ENCODE measurements at regions not wholly inside any gene's neighbourhood (a gene's known extent, or its start where the extent isn't known, plus 50 kb on each side); places are given as distances from the start of the nearest gene placed in this dataset.

- ATAC-seq (ENCODE audit: low read depth) = no peak
These were observed 568.8 kb downstream of the PPARGC1A start for GRCh38 chr4:23320931-23321587.

GRCh38 chr4:23312686-23313085 lies 577.2 kb downstream of the PPARGC1A start:
- no peaks in the 10 kb centered on the region for H3K4me1 Mint-ChIP-seq
- DNase-seq (no peak), ATAC-seq (ENCODE audit: low read depth) (no peak)
- H3K36me3 Mint-ChIP-seq = no peaks in the 10 kb centered on the region
- no peak overlapping the region for H3K4me3 Mint-ChIP-seq
- no peak overlapping the region for H3K27ac Mint-ChIP-seq
- peaks cover 2% of the 10 kb centered on the region for H3K27me3 Mint-ChIP-seq
- peaks cover 2% of the 10 kb centered on the region for H3K9me3 Mint-ChIP-seq
- POLR2A ChIA-PET = no interaction called here

More at GRCh38 chr4:23320931-23321587, 568.8 kb downstream of the PPARGC1A start:
- DNase-seq = no peak
- Mint-ChIP-seq H3K9me3 (peaks cover 7% of the 10 kb centered on the region), H3K4me1 (peaks cover 3% of the 10 kb centered on the region), H3K27ac (no peak overlapping the region), H3K27me3 (peaks cover 2% of the 10 kb centered on the region), H3K4me3 (no peak overlapping the region), H3K36me3 (peaks cover 3% of the 10 kb centered on the region)
- POLR2A ChIA-PET = no interaction called here

- DNase-seq (no peak), ATAC-seq (ENCODE audit: low read depth) (no peak)
- H3K27ac Mint-ChIP-seq = no peak overlapping the region
- H3K36me3 Mint-ChIP-seq = no peaks in the 10 kb centered on the region
- H3K27me3 Mint-ChIP-seq = peaks cover 2% of the 10 kb centered on the region
- H3K9me3 Mint-ChIP-seq = peaks cover 2% of the 10 kb centered on the region
- POLR2A ChIA-PET = no interaction called here
- H3K4me3 Mint-ChIP-seq = no peak overlapping the region
- no peaks in the 10 kb centered on the region for H3K4me1 Mint-ChIP-seq
These were observed 577.9 kb downstream of the PPARGC1A start for GRCh38 chr4:23311983-23312382.

- DNase-seq (no peak), ATAC-seq (ENCODE audit: low read depth) (peak; percentile 67)
- H3K4me3 Mint-ChIP-seq = no peak overlapping the region
- H3K36me3 Mint-ChIP-seq = peaks cover 2% of the 10 kb centered on the region
- peaks cover 3% of the 10 kb centered on the region for H3K4me1 Mint-ChIP-seq
- H3K27ac Mint-ChIP-seq = no peak overlapping the region
- no peaks in the 10 kb centered on the region for H3K9me3 Mint-ChIP-seq
- no peaks in the 10 kb centered on the region for H3K27me3 Mint-ChIP-seq
- POLR2A ChIA-PET = no interaction called here
These were observed 584.8 kb downstream of the PPARGC1A start for GRCh38 chr4:23305026-23305425.

- Mint-ChIP-seq H3K9me3 (no peaks in the 10 kb centered on the region), H3K27me3 (no peaks in the 10 kb centered on the region), H3K36me3 (peaks cover 2% of the 10 kb centered on the region), H3K4me3 (no peak overlapping the region), H3K27ac (no peak overlapping the region), H3K4me1 (peaks cover 3% of the 10 kb centered on the region)
- DNase-seq (no peak), ATAC-seq (ENCODE audit: low read depth) (no peak)
- POLR2A ChIA-PET = no interaction called here
These were observed 591.5 kb downstream of the PPARGC1A start for GRCh38 chr4:23298371-23298770.

GRCh38 chr4:23297327-23297726 lies 592.5 kb downstream of the PPARGC1A start:
- Mint-ChIP-seq H3K4me3 (no peak overlapping the region), H3K27ac (no peak overlapping the region), H3K27me3 (no peaks in the 10 kb centered on the region), H3K36me3 (no peaks in the 10 kb centered on the region), H3K4me1 (no peaks in the 10 kb centered on the region), H3K9me3 (peaks cover 2% of the 10 kb centered on the region)
- POLR2A ChIA-PET = no interaction called here
- ATAC-seq (ENCODE audit: low read depth) = no peak
- no peak for DNase-seq

- ATAC-seq (ENCODE audit: low read depth) = no peak
- H3K27me3 Mint-ChIP-seq = peaks cover 3% of the 10 kb centered on the region
- no peak overlapping the region for H3K27ac Mint-ChIP-seq
- no peak for DNase-seq
- peaks cover 2% of the 10 kb centered on the region for H3K9me3 Mint-ChIP-seq
- peaks cover 1% of the 10 kb centered on the region for H3K4me1 Mint-ChIP-seq
- POLR2A ChIA-PET = no interaction called here
- no peaks in the 10 kb centered on the region for H3K36me3 Mint-ChIP-seq
- no peak overlapping the region for H3K4me3 Mint-ChIP-seq
These were observed 598.4 kb downstream of the GBA3 start for GRCh38 chr4:23291139-23291538.

- no peaks in the 10 kb centered on the region for H3K36me3 Mint-ChIP-seq
- peaks cover 1% of the 10 kb centered on the region for H3K4me1 Mint-ChIP-seq
- H3K4me3 Mint-ChIP-seq = no peak overlapping the region
- ATAC-seq (ENCODE audit: low read depth) (no peak), DNase-seq (no peak)
- POLR2A ChIA-PET = no interaction called here
- no peak overlapping the region for H3K27ac Mint-ChIP-seq
- peaks cover 2% of the 10 kb centered on the region for H3K9me3 Mint-ChIP-seq
- peaks cover 3% of the 10 kb centered on the region for H3K27me3 Mint-ChIP-seq
These were observed 597.9 kb downstream of the GBA3 start for GRCh38 chr4:23290656-23291055.

GRCh38 chr4:23279377-23279986 lies 586.7 kb downstream of the GBA3 start:
- POLR2A ChIA-PET = no interaction called here
- no peaks in the 10 kb centered on the region for H3K36me3 Mint-ChIP-seq
- ATAC-seq (ENCODE audit: low read depth) = no peak
- no peak for DNase-seq
- H3K4me3 Mint-ChIP-seq = no peak overlapping the region
- no peaks in the 10 kb centered on the region for H3K4me1 Mint-ChIP-seq
- H3K27ac Mint-ChIP-seq = no peak overlapping the region
- no peaks in the 10 kb centered on the region for H3K27me3 Mint-ChIP-seq
- peaks cover 1% of the 10 kb centered on the region for H3K9me3 Mint-ChIP-seq

GRCh38 chr4:23278845-23279244 lies 586.1 kb downstream of the GBA3 start:
- H3K4me1 Mint-ChIP-seq = no peaks in the 10 kb centered on the region
- H3K27ac Mint-ChIP-seq = no peak overlapping the region
- no peaks in the 10 kb centered on the region for H3K36me3 Mint-ChIP-seq
- no peak for DNase-seq
- no peak overlapping the region for H3K4me3 Mint-ChIP-seq
- H3K9me3 Mint-ChIP-seq = peaks cover 1% of the 10 kb centered on the region
- POLR2A ChIA-PET = no interaction called here
- H3K27me3 Mint-ChIP-seq = no peaks in the 10 kb centered on the region
- no peak for ATAC-seq (ENCODE audit: low read depth)

GRCh38 chr4:23276076-23276475 lies 583.3 kb downstream of the GBA3 start:
- Mint-ChIP-seq H3K4me3 (no peak overlapping the region), H3K27me3 (peaks cover 2% of the 10 kb centered on the region), H3K9me3 (no peaks in the 10 kb centered on the region), H3K4me1 (no peaks in the 10 kb centered on the region), H3K27ac (no peak overlapping the region), H3K36me3 (no peaks in the 10 kb centered on the region)
- ATAC-seq (ENCODE audit: low read depth) (no peak), DNase-seq (no peak)
- POLR2A ChIA-PET = no interaction called here

GRCh38 chr4:23269566-23269965 lies 576.8 kb downstream of the GBA3 start:
- DNase-seq (no peak), ATAC-seq (ENCODE audit: low read depth) (no peak)
- Mint-ChIP-seq H3K27me3 (peaks cover 6% of the 10 kb centered on the region), H3K27ac (no peak overlapping the region), H3K9me3 (no peaks in the 10 kb centered on the region), H3K4me3 (no peak overlapping the region), H3K36me3 (no peaks in the 10 kb centered on the region), H3K4me1 (no peaks in the 10 kb centered on the region)
- POLR2A ChIA-PET = no interaction called here

- H3K27me3 Mint-ChIP-seq = peaks cover 8% of the 10 kb centered on the region
- no peaks in the 10 kb centered on the region for H3K9me3 Mint-ChIP-seq
- no peak for ATAC-seq (ENCODE audit: low read depth)
- POLR2A ChIA-PET = no interaction called here
- no peak overlapping the region for H3K4me3 Mint-ChIP-seq
- H3K4me1 Mint-ChIP-seq = no peaks in the 10 kb centered on the region
- DNase-seq = no peak
- H3K36me3 Mint-ChIP-seq = no peaks in the 10 kb centered on the region
- no peak overlapping the region for H3K27ac Mint-ChIP-seq
These were observed 575.5 kb downstream of the GBA3 start for GRCh38 chr4:23268072-23268771.

GRCh38 chr4:23266401-23266800 lies 573.7 kb downstream of the GBA3 start:
- Mint-ChIP-seq H3K27me3 (peaks cover 6% of the 10 kb centered on the region), H3K27ac (no peak overlapping the region), H3K4me1 (no peaks in the 10 kb centered on the region), H3K4me3 (no peak overlapping the region), H3K9me3 (no peaks in the 10 kb centered on the region), H3K36me3 (no peaks in the 10 kb centered on the region)
- DNase-seq = no peak
- POLR2A ChIA-PET = no interaction called here
- ATAC-seq (ENCODE audit: low read depth) = no peak

Data from activated naive CD8-positive, alpha-beta T cell treated with anti-CD3 and anti-CD28 coated beads, Interleukin-2, amount 10 ng/mL, durations not matched to agents 7 days and 5 days (primary cell).